ENCODE measurements at regions not wholly inside any gene's neighbourhood (a gene's known extent, or its start where the extent isn't known, plus 50 kb on each side); places are given as distances from the start of the nearest gene placed in this dataset.

- TF ChIP-seq ZGPAT (CRISPR knock-in tag; IDR thresholded peaks at IDR 0.05) (no peak), RARA (CRISPR knock-in tag; IDR thresholded peaks at IDR 0.05) (peak; percentile 23), SAFB2 (CRISPR knock-in tag; IDR thresholded peaks at IDR 0.05; ENCODE audit: borderline replicate concordance, low read depth) (no peak), ATF5 (CRISPR knock-in tag; IDR thresholded peaks at IDR 0.05; ENCODE audit: low read depth) (no peak), CREB3 (CRISPR knock-in tag; IDR thresholded peaks at IDR 0.05) (no peak; the same call in 1 of the 2 replicates), ZNF225 (CRISPR knock-in tag; IDR thresholded peaks at IDR 0.05) (no peak), DZIP1 (CRISPR knock-in tag; IDR thresholded peaks at IDR 0.05) (no peak), SP2 (CRISPR knock-in tag; IDR thresholded peaks at IDR 0.05) (no peak), BATF2 (CRISPR knock-in tag; IDR thresholded peaks at IDR 0.05) (no peak), ZSCAN9 (CRISPR knock-in tag; IDR thresholded peaks at IDR 0.05; ENCODE audit: borderline replicate concordance) (no peak), ASH2L (IDR thresholded peaks at IDR 0.05; ENCODE audit: insufficient read length, low read depth, low read length) (no peak), HOMEZ (CRISPR knock-in tag; IDR thresholded peaks at IDR 0.05; ENCODE audit: low read depth) (0 out of 2 replicates have a peak, but pooled peaks have one; percentile 34), ZNF691 (CRISPR knock-in tag; IDR thresholded peaks at IDR 0.05; ENCODE audit: borderline replicate concordance, low read depth) (no peak), ZNF335 (CRISPR knock-in tag; IDR thresholded peaks at IDR 0.05) (no peak), CSRNP2 (CRISPR knock-in tag; conservative IDR thresholded peaks at IDR 0.05; ENCODE audit: low read depth) (no peak), BRF2 (CRISPR knock-in tag; IDR thresholded peaks at IDR 0.05) (no peak)
Observed at GRCh38 chr1:234970731-234971476, 157.7 kb downstream of the TOMM20 start (continued).
